ENCODE measurements at regions not wholly inside any gene's neighbourhood (a gene's known extent, or its start where the extent isn't known, plus 50 kb on each side); places are given as distances from the start of the nearest gene placed in this dataset.

DNA sequence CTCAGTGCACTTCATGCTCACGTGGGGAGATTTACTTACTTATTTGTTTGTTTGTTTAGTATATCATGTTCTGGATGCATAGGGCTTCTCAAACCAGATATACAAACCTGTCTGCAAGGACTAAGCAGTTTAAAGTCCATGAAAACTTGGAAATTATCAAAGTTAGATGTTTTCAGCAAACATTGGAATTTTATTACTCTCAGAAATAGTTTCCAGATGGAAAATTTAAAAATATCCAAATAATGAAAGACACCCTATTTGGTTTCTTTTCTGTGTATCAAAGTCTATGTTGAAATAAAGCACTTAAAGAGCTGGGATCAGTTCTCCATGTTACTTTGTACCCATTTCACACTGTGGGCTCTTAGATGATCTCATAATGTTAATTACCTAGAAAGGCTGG, 312.1 kb downstream of the PPP1R2C start:
- DNase-seq (ENCODE audit: missing footprints) (no peak), ATAC-seq (no peak)
- intact Hi-C loops (cut with DNase I) = no loop called here

DNA sequence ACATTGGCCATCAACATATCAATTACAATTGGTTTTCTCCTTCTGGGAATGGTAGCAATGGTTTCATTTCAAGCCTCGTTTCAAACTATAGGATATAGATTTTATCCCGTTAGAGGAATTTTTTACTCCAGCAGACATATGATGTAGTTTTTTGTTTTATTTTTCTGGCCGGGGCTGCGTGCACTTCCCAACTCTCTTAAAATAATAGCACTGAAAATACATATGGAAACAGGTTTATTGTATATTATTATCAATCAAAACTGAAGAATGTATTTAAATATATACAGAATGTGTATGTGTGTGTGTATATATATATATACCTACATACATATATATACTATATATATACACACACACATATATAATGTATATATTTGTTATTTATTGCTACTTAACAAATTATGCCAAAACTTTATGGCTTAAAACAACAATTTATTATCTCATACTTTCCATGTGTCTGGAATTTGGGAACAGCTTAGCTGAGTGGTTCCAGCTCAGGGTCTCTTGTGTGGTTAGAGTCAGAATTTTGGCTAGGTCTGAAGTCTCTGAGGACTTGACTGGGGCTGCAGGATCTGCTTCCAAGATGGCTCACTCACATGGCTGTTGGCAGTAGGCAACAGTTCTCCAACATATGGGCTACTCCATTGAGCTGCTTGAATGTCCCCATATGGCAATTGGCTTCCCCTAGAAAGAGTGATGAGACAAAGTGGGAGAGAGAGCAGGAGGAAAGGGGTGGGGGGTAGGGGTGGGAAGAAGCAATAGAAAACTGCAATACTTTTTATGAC, 314.1 kb downstream of the PPP1R2C start:
- intact Hi-C loops (cut with DNase I) = no loop called here

DNA sequence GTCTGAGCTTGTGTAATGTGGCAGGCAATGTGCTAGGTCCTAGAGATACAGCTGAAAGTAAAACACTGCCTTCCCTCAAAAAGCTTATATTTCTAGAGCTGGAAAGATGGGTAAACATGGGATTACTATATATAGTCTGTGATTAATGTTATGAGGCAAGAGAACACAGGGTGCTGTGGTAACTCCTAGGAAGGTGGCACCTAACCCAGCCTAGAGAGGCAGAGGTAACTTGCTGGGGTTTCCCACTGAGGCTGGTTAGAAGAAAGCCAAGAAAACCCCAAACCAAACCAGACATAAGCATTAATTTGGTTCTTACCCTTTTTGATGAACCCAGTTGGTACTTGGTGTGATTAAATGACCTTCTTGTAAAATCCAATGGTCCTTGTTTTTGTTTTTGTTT, 315.0 kb downstream of the PPP1R2C start:
- DNase-seq (ENCODE audit: missing footprints) (no peak), ATAC-seq (no peak)
- intact Hi-C loops (cut with DNase I) = no loop called here

More for the DNA sequence above, 314.1 kb downstream of the PPP1R2C start:
- DNase-seq (ENCODE audit: missing footprints) (no peak), ATAC-seq (no peak)

DNA sequence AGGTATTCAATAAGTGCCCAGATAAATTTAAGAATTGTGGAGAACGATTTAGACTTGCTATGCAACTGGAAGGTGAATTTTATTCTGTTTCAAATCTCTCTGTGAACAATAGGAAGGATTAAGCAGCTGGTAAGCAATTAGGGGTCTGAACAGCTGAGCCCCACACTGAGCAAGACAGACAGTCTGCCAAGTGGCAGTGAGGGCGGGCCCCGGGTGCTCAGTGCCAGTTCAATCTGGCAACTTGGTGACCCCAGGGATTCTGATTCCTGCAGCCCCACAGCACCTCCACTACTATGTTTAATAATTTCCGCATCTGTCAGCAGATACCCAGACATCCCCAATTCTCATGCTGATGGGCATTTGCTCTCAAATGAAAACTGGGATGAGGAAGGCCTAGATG, 317.3 kb downstream of the PPP1R2C start:
- no peak for ATAC-seq
- DNase-seq (ENCODE audit: missing footprints) = no peak
- intact Hi-C loops (cut with DNase I) = no loop called here

DNA sequence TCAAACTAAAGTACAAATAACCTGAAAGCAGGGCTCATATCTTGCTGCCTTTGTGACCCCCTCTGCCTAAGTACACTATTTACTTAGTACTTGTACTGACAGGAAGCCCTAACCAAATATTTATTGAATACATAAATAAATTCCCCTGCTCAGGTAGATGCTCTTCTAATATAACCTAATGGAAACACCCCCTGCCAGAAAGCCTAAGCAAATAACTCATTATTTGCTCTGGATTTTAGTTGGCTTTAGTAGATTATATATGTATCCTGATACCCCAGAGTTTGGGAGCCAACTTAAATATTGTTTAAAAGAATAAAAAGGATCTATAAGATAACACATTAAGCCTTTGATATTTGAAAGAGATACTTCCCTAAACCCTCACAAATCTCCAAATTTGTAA, 318.2 kb downstream of the PPP1R2C start:
- no peak for ATAC-seq
- DNase-seq (ENCODE audit: missing footprints) = no peak
- intact Hi-C loops (cut with DNase I) = no loop called here

DNA sequence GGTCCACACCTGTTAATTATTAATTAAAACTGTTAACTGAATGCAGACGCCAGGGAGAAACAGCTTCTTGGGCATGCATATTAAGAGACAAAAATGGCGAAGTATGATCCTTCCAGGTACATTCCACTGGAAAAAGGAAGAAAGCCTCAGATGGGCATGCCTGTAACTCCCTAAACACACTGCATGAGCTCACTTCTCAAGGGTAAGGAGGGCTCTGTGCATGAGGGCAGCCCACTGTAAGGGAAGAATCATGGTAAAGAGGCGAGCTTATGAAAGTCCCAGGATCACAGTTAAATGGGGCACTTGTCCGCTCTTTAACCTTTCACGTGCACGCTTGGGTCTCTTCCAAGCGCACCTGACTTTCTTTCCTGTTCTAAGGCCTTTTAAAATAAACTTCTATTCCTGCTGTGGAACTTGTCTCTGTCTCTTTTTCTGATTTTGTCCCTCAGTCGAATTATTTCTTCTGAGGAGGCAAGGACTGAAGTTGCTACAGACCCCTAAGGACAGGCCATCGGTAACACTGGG, 321.7 kb downstream of the PPP1R2C start:
- no peak for ATAC-seq
- no peak for DNase-seq (ENCODE audit: missing footprints)
- intact Hi-C loops (cut with DNase I) = no loop called here

DNA sequence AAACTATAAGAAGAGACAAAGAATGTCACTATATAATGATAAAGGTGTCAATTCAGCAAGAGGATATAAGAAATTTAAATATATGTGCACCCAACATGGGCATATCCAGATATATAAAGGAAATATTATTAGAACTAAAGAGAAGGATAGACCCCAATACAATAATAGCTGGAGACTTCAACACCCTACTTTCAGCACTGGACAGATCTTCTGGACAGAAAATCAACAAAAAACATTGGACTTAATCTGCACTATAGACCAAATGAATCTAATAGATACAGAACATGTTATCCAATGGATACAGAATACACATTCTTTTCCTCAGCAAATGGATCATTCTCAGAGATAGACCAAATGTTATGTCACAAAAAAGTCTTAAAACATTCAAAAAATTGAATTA, 327.7 kb downstream of the PPP1R2C start:
- DNase-seq (ENCODE audit: missing footprints) (no peak), ATAC-seq (no peak)
- intact Hi-C loops (cut with DNase I) = no loop called here

DNA sequence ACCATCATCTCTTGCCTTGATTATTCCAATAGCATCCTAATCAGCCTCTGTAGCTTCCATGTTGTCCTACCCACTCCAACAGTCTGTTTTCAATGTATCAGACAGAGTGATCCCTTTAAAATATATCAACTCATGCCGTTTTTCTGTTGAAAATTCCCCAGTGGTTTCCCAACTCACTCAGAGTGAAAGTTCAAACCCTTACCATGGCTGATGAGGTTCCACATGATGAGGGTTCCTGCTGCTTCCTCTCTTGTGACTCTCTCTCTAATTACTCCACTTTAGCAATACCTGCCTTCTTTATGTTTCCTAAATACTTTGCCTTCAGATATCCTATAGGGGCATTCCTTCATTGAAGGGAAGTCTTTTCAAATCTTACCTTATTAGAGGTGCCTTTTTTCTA, 334.7 kb downstream of the PPP1R2C start:
- intact Hi-C loops (cut with DNase I) = no loop called here
- DNase-seq (ENCODE audit: missing footprints) = no peak
- ATAC-seq = no peak

DNA sequence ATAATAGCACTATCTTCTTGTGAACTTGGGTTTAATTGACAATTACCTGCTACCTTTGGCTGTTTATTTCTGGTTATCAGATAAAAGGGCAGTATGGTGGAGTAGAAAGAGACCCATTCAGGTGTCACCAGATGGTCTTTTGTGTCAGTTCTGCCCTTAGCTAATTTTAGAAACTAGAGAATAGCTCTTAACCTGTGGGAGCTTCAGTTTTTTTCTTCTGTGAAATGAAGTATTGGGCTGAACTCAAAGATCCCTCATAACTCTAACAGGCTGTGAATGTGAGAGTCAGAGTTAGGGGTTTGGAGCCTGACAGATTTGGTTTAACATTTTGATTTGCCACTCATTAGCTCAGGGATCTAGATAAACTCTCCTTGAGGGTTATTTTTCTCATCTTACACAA, 335.2 kb downstream of the PPP1R2C start:
- ATAC-seq (no peak), DNase-seq (ENCODE audit: missing footprints) (no peak)
- intact Hi-C loops (cut with DNase I) = no loop called here

DNA sequence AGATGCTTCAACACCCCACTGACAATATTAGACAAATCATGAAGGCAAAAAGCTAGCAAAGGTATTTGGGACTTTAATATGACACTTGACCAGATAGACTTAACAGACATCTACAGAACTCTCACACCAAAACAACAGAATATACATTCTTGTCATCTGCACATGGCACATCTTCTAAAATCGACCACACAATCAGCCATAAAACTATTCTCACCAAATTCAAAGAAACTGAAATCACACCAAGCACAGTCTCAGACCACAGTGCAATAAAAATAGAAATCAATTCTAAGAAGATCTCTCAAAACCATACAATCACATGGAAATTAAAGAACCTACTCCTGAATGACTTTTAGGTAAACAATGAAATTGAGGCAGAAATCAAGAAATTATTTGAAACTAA, 340.8 kb downstream of the PPP1R2C start:
- ATAC-seq (no peak), DNase-seq (ENCODE audit: missing footprints) (no peak)
- intact Hi-C loops (cut with DNase I) = no loop called here

DNA sequence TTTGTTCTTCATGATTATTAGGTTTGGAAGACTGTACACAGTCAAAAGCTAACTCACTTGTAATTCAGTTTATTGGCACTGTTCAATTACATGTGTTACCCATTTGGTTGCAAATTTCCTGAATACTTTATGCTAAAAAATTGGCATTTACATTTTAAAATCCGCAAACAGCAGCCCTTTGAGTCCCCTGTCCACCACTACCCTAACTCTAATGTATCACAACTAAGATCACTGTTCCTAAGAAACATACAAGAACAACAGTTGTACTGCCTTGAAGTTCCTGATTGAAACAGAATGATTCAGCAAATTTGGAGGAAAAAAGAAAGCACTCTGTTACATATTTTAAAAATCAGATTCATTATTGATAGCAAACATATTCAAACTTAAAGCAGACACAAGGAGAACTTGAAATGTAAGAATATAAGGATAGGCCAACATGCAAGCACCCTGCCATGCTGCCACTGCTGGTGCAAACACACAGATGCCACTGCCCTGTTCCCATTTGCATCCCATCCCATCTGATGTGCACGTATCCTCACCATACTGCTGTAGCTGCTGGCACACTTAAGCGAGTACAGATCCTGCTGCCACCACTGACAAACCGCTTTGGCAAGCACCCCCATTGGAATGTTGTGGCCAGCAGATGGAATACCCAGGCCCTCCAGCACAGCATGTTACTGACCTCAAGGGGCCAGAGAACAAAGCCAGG, 343.4 kb downstream of the PPP1R2C start:
- intact Hi-C loops (cut with DNase I) = no loop called here
- ATAC-seq = no peak
- DNase-seq (ENCODE audit: missing footprints) = no peak

DNA sequence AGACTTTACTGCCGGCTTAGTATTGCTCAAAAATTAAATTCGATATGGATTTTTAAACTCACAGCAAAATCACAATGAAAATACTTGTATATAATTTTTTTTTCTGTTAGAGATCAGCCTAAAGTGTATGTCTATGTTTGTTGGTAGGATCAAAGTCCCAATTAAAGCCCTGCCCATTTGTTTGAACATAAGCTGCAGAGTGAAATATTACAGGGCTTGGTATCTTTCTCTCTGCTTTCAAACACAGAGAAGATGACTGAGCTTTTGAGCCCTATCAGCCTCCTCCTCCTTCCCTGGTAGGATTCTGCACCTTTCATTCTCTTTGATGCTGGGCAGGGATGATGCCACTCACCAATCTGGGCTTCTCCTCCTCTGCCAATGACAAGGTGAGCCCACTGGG, 345.4 kb downstream of the PPP1R2C start:
- ATAC-seq (no peak), DNase-seq (ENCODE audit: missing footprints) (no peak)

DNA sequence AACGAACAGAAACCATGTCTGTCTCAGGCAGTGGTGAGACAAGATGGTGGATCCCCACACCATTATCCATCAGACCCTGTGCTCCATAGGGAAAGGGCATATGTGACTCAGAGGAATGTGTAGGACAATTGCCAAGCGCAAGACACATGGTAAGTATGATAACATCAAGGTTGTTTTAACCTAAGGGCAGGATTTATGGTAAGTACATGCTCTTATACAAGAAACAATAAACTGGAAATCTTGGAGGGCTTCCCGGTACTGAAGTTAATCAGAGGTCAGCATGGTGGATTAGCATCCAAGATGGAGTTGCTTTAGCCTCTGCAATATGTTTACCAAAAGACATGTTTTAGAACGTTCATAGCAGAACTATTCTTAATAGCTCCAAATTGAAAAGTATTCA, 355.0 kb downstream of the PPP1R2C start:
- DNase-seq (ENCODE audit: missing footprints) (no peak), ATAC-seq (no peak)

More for the DNA sequence above, 345.4 kb downstream of the PPP1R2C start:
- intact Hi-C loops (cut with DNase I) = no loop called here

DNA sequence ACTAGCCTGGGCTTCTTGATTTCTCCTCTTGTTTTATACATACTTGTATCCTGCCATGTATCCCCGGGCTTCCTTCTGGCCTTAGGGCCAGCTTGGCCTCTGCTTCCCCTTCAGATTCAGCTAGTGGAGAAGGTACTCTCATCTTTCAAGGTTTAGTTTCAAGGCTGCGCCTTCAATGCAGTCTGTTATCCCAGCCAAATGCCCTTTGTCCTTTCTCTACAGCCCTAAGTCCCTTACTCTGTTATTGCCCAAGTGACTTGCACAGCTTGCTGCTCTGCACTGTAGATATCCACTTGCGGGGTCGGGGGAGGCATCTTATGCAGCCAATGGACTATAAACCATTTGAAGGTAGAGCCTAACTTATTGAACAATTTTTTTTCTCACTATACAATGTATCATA, 357.5 kb downstream of the PPP1R2C start:
- no peak for ATAC-seq
- intact Hi-C loops (cut with DNase I) = no loop called here
- no peak for DNase-seq (ENCODE audit: missing footprints)

More for the DNA sequence above, 355.0 kb downstream of the PPP1R2C start:
- intact Hi-C loops (cut with DNase I) = no loop called here

DNA sequence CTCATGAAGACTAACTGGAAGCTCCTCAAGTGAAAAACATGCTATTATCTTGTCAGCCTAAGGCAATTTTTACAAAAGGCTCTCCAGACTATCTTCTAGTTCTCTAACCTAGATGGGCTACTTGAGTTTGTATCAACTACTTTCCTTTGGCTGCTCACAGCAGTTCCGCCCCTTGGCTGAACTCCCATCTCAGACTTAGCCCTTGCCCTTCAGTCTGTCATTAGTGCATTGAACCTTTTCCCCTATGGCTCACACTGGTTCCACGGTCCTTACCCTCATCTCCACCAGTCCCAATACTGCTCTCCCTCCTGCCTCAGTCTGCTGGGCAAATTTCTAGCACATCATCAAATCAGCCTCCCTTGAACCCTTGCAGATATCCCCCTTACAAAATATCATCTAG, 362.3 kb downstream of the PPP1R2C start:
- DNase-seq (ENCODE audit: missing footprints) (no peak), ATAC-seq (no peak)
- intact Hi-C loops (cut with DNase I) = no loop called here

DNA sequence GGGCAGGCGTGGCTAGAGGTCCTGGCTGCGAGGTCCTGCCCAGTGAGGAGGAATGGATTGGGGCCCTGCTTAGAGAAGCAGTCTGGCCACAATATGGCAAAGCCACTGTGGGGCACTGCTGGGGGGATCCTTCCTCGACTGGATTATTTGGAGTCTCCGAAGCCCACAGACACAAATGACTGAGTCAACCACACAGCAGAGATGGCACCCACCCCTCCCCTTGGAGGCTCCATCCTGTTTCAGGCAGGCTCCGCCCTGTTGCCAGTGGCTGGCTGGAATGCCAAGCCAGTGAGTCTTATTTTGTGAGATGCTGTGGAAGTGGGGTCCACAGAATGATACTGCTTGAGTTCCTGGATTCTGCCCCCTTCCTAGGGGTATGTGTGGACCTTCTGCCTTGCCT, 363.9 kb downstream of the PPP1R2C start:
- no peak for DNase-seq (ENCODE audit: missing footprints)
- intact Hi-C loops (cut with DNase I) = no loop called here
- no peak for ATAC-seq

DNA sequence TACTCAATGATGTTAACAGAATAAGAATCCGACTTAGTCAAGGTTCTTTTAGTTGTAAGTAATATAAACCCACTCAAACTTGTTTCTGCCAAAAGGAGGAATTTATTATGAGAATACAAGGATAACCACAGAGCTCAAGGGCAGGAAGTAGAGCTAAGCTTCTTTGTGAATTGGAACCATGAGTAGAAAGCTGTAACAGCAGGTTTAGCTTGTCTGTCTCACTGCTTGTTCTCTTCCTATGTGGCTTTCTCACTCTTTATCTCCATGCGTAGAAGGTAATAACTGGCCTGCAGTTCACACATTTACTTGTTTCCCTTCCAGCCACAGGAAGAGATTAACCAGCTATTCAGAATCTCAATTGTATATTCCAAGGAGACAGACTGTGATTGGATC, 378.3 kb downstream of the PPP1R2C start:
- ATAC-seq (no peak), DNase-seq (ENCODE audit: missing footprints) (no peak)
- intact Hi-C loops (cut with DNase I) = no loop called here

DNA sequence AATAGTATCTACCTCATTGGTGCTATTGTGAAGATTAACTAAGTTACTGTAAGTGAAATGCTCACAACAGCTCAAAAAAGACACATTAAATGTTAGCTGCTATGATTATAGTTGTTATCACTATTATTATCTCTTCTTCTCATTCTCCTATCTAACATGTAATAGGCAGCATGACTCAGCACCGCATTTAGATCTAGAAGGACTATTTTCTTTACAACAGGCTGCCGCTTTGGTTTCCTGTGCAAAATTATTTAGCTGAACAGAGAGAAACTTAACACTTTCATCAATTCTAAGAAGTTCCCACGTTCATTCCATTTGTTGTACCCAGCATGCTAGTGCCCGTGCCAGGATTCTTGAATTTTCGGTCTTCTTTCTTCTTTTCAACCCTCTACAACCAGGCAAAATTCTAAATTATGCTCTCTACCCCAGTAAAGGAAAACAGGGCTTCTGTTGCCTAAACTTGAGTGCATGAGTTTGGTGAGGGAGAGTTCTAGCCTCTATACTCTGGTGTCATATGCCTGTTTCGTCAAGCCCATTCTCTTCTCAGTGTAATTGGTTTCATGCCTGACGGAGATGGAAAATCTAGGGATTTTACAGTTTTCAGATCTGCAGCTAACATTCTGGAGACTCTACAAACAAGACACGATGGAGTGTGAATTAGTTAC, 378.9 kb downstream of the PPP1R2C start:
- no peak for DNase-seq (ENCODE audit: missing footprints)
- ATAC-seq = no peak
- intact Hi-C loops (cut with DNase I) = no loop called here

DNA sequence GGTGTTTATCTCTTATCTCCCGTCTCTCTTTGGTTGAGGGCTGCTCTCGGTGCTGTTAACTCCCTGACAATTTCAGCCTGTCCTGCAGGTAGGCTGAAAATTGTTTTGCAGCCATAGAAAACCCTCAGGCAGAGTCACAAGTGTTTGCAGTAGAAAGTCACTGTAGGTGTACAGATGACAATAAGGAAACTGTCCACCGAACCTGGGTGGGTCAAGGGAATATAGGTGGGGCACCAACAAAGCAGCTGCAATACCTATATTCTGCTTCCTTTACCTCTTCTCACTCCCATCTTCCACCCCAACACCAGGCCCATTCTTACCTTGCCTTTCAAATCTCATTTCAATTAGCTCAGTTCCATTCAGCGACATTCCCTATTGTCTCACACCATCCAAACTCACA, 381.8 kb downstream of the PPP1R2C start:
- DNase-seq (ENCODE audit: missing footprints) (no peak), ATAC-seq (no peak)
- intact Hi-C loops (cut with DNase I) = no loop called here

DNA sequence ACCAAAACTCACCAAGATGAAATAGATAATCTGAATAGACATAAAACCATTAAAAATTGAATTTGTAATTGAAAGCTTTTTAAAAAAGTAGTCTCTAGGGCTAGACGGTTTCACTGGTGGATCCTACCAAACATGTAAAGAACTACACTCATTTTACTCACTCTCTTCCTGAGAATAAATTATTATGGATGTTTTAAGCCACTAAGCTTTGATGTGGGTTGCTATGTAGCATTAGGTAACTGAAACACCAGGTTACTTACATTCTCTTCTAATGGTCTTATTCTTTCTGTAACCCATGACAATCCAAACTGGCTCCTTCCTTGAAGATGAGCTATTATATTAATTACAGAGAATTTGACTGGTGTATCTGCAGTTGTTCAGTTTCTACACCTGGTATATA, 385.1 kb downstream of the PPP1R2C start:
- DNase-seq (ENCODE audit: missing footprints) (no peak), ATAC-seq (no peak)
- intact Hi-C loops (cut with DNase I) = no loop called here

All from Right ventricle myocardium inferior (tissue), 1 donor.